B cell (primary cell): ENCODE measurements at regions not wholly inside any gene's neighbourhood (a gene's known extent, or its start where the extent isn't known, plus 50 kb on each side); places are given as distances from the start of the nearest gene placed in this dataset.

ENCODE experiments used
- ATAC-seq: fragments of 200-7000 bp; cut with Tn5 transposase; one replicate; pipeline ENCODE4 v1.10.0; 2021; ENCODE audit warnings: low read depth, mild to moderate bottlenecking, moderate number of reproducible peaks, moderate library complexity
- CTCF ChIA-PET: fragments of 350-600 bp; sonication (Branson Sonifier 250); formaldehyde crosslinking; loops from one replicate; lab custom pipeline; 2021; ENCODE audit warnings: antibody characterized with exemption, inconsistent platforms; lab: Charles Lee
- POLR2A ChIA-PET: fragments of 350-600 bp; sonication (Branson Sonifier 250); formaldehyde crosslinking; loops from one replicate; lab custom pipeline; 2021; ENCODE audit warnings: antibody characterized with exemption; lab: Charles Lee
- DNase-seq: peaks from one replicate; pipeline ENCODE4 v3.0.0; 2013
- H2AFZ ChIP-seq: 2 replicates; pipeline ENCODE4 v1.6.1; 2012; ENCODE audit warnings: mild to moderate bottlenecking, low read depth, low read length; ENCODE audit not compliant: insufficient read depth, poor library complexity, severe bottlenecking
- H3K27ac ChIP-seq, 2 donors: 1 replicate in 1 of 2; 2 replicates in 1 of 2; pipeline ENCODE4 v1.5.1; 2012 to 2013; ENCODE audit warnings: low read length in 2 of 2, mild to moderate bottlenecking in 2 of 2, moderate library complexity in 1 of 2
- H3K27me3 ChIP-seq, 4 experiments: fragments of 200-600 bp in 1 of 4; sonication (generic) in 1 of 4; replicated peaks in 1 of 4; 1 replicate in 2 of 4; 2 replicates in 2 of 4; pipeline versions ENCODE4 v1.6.1 to v1.7.0; 2013 to 2016; ENCODE audit warnings: low read length in 3 of 4, mild to moderate bottlenecking in 2 of 4, mixed read lengths in 1 of 4, moderate library complexity in 1 of 4; ENCODE audit not compliant: insufficient read depth in 4 of 4, control insufficient read depth in 3 of 4; ENCODE audit errors: control extremely low read depth in 1 of 4
- H3K36me3 ChIP-seq, 2 experiments: replicated peaks in 1 of 2; 1 replicate in 1 of 2; 2 replicates in 1 of 2; pipeline versions ENCODE4 v1.6.1 to v1.7.1; 2013; ENCODE audit warnings: low read length in 1 of 2; ENCODE audit not compliant: insufficient read depth in 2 of 2, control insufficient read depth in 1 of 2; ENCODE audit errors: control extremely low read depth in 1 of 2, extremely low read depth in 1 of 2
- H3K4me1 ChIP-seq, 2 donors: fragments of 200-600 bp in 1 of 2; sonication (generic) in 1 of 2; 1 replicate in 1 of 2; 2 replicates in 1 of 2; pipeline versions ENCODE4 v1.5.1 to v1.6.1; 2013 to 2017; ENCODE audit warnings: low read length in 2 of 2; ENCODE audit not compliant: control insufficient read depth in 2 of 2, insufficient read depth in 2 of 2
- H3K4me2 ChIP-seq: replicated peaks from 2 replicates; pipeline ENCODE3; 2012; ENCODE audit warnings: mild to moderate bottlenecking, low read depth, low read length; ENCODE audit not compliant: poor library complexity, severe bottlenecking
- H3K4me3 ChIP-seq, 5 experiments: fragments of 200-600 bp in 1 of 5; sonication (generic) in 1 of 5; 1 replicate in 3 of 5; 2 replicates in 2 of 5; pipeline versions ENCODE4 v1.5.1 to v1.7.0; 2011 to 2016; ENCODE audit warnings: low read length in 4 of 5, mild to moderate bottlenecking in 4 of 5, low read depth in 2 of 5, control low read depth in 1 of 5, moderate library complexity in 1 of 5; ENCODE audit not compliant: insufficient read depth in 1 of 5; ENCODE audit errors: control extremely low read depth in 1 of 5, extremely low read depth in 1 of 5
- H3K79me2 ChIP-seq: fragments of 200-600 bp; sonication (generic); one replicate; pipeline ENCODE4 v1.6.0; 2016; ENCODE audit warnings: low read length; ENCODE audit not compliant: control insufficient read depth, insufficient read depth
- H3K9ac ChIP-seq: fragments of 200-600 bp; sonication (generic); 2 replicates; pipeline ENCODE4 v1.6.1; 2017; ENCODE audit warnings: mild to moderate bottlenecking, low read length, moderate library complexity
- H3K9me3 ChIP-seq, 3 donors: one replicate each; pipeline versions ENCODE4 v1.6.1 to v1.7.1; 2013; ENCODE audit warnings: low read length in 2 of 3; ENCODE audit not compliant: control insufficient read depth in 2 of 3, insufficient read depth in 1 of 3; ENCODE audit errors: control extremely low read depth in 1 of 3
- H4K20me1 ChIP-seq: 2 replicates; pipeline ENCODE4 v1.6.0; 2012; ENCODE audit warnings: mild to moderate bottlenecking, low read length; ENCODE audit not compliant: insufficient read depth, control insufficient read depth, poor library complexity, severe bottlenecking
- H3K27ac Mint-ChIP-seq: one replicate; pipeline ENCODE4 v1.8.0; 2021; ENCODE audit warnings: mixed read lengths
- H3K27me3 Mint-ChIP-seq: one replicate; pipeline ENCODE4 v1.8.0; 2021; ENCODE audit warnings: mixed read lengths
- H3K4me1 Mint-ChIP-seq: one replicate; pipeline ENCODE4 v1.8.0; 2021; ENCODE audit warnings: mixed read lengths
- H3K4me3 Mint-ChIP-seq: one replicate; pipeline ENCODE4 v1.8.0; 2021; ENCODE audit warnings: mixed read lengths
- H3K9me3 Mint-ChIP-seq: one replicate; pipeline ENCODE4 v1.8.0; 2022; ENCODE audit warnings: mixed read lengths; ENCODE audit not compliant: insufficient read depth
- EZH2 ChIP-seq: IDR thresholded peaks from 2 replicates; pipeline ENCODE4 v1.6.1; 2012; ENCODE audit warnings: borderline replicate concordance, low read depth, mild to moderate bottlenecking, moderate library complexity, low read length; ENCODE audit not compliant: insufficient read depth, poor library complexity, severe bottlenecking
- WGBS: methylation state at CpG from one replicate; pipeline ENCODE4 v1.1.5; 2013; ENCODE audit warnings: missing lambda C conversion rate; ENCODE audit not compliant: insufficient coverage; 5-methylcytosine and 5-hydroxymethylcytosine counted together
- intact Hi-C: fragments of 100-400 bp; cut with micrococcal nuclease; formaldehyde crosslinking; loops from one replicate; pipeline ENCODE4 v1.10.0; 2022
- TF ChIP-seq, protein P1 (sequence below): fragments of 200-600 bp; IDR thresholded peaks from one replicate; pipeline ENCODE4 v1.8.0; 2022; ENCODE audit warnings: antibody characterized with exemption, mild to moderate bottlenecking

DNA sequence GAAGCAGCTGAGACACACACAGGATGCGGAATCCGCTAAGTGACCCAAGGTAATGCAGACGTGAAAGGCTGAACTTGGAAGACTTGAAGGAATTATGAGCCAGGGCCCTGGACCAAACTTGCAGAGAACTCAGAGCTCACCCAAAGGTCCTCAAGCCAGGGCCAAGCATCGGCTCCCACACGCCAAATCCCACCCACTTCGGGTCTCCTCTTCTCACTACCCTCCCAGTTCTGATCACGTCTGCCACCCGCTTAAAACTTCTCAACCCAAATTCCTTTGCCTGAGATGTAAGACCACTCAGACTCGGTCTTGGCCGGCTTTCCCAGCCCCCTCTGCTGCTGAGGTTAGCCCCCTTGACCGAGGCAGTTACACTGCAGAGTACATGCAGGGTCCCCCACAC, 130.1 kb downstream of the PSMG1 start:
- intact Hi-C loops = no loop called here
- Histone ChIP-seq H3K4me1 (no peaks in the 10 kb centered on the region), H3K9ac (no peak overlapping the region), H2AFZ (no peak overlapping the region), H3K4me3 (no peak overlapping the region), H3K9me3 (no peaks in the 10 kb centered on the region), H3K79me2 (no peaks in the 10 kb centered on the region), H4K20me1 (no peaks in the 10 kb centered on the region), H3K27ac (no peak overlapping the region), H3K27me3 (no peaks in the 10 kb centered on the region), H3K4me2 (no peak overlapping the region), H3K36me3 (no peaks in the 10 kb centered on the region)
- no peaks in the 10 kb centered on the region for H3K4me1 Mint-ChIP-seq
- H3K9me3 Mint-ChIP-seq = no peaks in the 10 kb centered on the region
- no peak overlapping the region for H3K4me3 Mint-ChIP-seq
- CTCF ChIA-PET = no interaction called here
- WGBS = 87% methylated on average over 11 of the region's 11 CpGs
- DNase-seq (no peak), ATAC-seq (no peak)
- peaks cover 7% of the 10 kb centered on the region for H3K27me3 Mint-ChIP-seq
- TF ChIP-seq, protein P1, sequence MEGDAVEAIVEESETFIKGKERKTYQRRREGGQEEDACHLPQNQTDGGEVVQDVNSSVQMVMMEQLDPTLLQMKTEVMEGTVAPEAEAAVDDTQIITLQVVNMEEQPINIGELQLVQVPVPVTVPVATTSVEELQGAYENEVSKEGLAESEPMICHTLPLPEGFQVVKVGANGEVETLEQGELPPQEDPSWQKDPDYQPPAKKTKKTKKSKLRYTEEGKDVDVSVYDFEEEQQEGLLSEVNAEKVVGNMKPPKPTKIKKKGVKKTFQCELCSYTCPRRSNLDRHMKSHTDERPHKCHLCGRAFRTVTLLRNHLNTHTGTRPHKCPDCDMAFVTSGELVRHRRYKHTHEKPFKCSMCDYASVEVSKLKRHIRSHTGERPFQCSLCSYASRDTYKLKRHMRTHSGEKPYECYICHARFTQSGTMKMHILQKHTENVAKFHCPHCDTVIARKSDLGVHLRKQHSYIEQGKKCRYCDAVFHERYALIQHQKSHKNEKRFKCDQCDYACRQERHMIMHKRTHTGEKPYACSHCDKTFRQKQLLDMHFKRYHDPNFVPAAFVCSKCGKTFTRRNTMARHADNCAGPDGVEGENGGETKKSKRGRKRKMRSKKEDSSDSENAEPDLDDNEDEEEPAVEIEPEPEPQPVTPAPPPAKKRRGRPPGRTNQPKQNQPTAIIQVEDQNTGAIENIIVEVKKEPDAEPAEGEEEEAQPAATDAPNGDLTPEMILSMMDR = no peak
- no peak for TF ChIP-seq EZH2
- POLR2A ChIA-PET = no interaction called here
- H3K27ac Mint-ChIP-seq = no peak overlapping the region

DNA sequence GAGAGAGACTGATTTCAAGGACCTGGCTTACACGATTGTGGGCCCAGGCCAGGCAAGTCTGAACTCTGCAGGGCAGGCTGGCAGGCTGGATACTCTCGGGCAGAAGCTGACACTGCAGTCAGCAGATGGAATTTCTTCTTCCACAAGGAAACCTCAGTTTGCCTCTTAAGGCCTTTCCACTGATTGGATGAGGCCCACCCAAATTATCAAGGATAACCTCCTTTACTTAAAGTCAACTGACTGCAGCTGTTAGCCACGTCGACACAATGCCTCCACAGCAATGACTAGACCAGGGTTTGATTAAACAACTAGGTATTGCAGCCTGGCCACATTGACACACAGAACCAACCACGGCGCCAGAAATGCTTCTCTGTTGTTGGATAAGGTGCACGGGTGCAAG, 130.5 kb downstream of the PSMG1 start:
- H3K27ac Mint-ChIP-seq = no peak overlapping the region
- ChIA-PET CTCF (no interaction called here), POLR2A (no interaction called here)
- H4K20me1 ChIP-seq = no peaks in the 10 kb centered on the region
- TF ChIP-seq EZH2 = no peak
- TF ChIP-seq, protein P1 = no peak
- H3K4me3 Mint-ChIP-seq = no peak overlapping the region
- 95% methylated on average over 4 of the region's 7 CpGs for WGBS
- H3K9me3 ChIP-seq = no peaks in the 10 kb centered on the region
- no peak overlapping the region for H3K4me2 ChIP-seq
- no peak for ATAC-seq
- intact Hi-C loops = no loop called here
- no peaks in the 10 kb centered on the region for H3K27me3 ChIP-seq
- no peak overlapping the region for H3K27ac ChIP-seq
- H3K4me1 ChIP-seq = no peaks in the 10 kb centered on the region
- H3K36me3 ChIP-seq = no peaks in the 10 kb centered on the region
- no peaks in the 10 kb centered on the region for H3K79me2 ChIP-seq
- peaks cover 6% of the 10 kb centered on the region for H3K27me3 Mint-ChIP-seq
- no peak for DNase-seq
- no peak overlapping the region for H2AFZ ChIP-seq
- H3K4me3 ChIP-seq = no peak overlapping the region
- H3K9ac ChIP-seq = no peak overlapping the region
- H3K4me1 Mint-ChIP-seq = no peaks in the 10 kb centered on the region
- no peaks in the 10 kb centered on the region for H3K9me3 Mint-ChIP-seq
